GM12878 (cell line): ENCODE measurements at regions not wholly inside any gene's neighbourhood (a gene's known extent, or its start where the extent isn't known, plus 50 kb on each side); places are given as distances from the start of the nearest gene placed in this dataset.

Experiments
- ATAC-seq: fragments of 200-7000 bp; cut with Tn5 transposase; 3 replicates; pipeline ENCODE4 v1.9.1; 2020; ENCODE audit warnings: mild to moderate bottlenecking, moderate library complexity
- BruUV-seq: library from RNA; stranded (reverse); fragments of 400-500 nt; replicated peaks from 2 replicates; lab custom pipeline; 2021; lab: Mats Ljungman, UMichigan
- CTCF ChIA-PET: fragments of 300-600 bp; sonication (Branson Sonifier 250); formaldehyde crosslinking; extraction: SDS; loops from one replicate; lab custom pipeline; 2021; ENCODE audit warnings: inconsistent platforms; lab: Yijun Ruan, JAX
- POLR2A ChIA-PET: fragments of 350-600 bp; formaldehyde crosslinking; extraction: SDS; loops from one replicate; lab custom pipeline; 2021; ENCODE audit warnings: inconsistent platforms; lab: Charles Lee
- RAD21 ChIA-PET: fragments of 300-600 bp; sonication (Branson Sonifier 250); formaldehyde crosslinking; loops from one replicate; lab custom pipeline; 2023; ENCODE audit warnings: antibody characterized with exemption; ENCODE audit not compliant: unreplicated experiment; lab: Charles Lee
- SMC1A ChIA-PET: fragments of 300-600 bp; sonication (Branson Sonifier 250); formaldehyde crosslinking; loops from one replicate; lab custom pipeline; 2023; ENCODE audit not compliant: unreplicated experiment, uncharacterized antibody; lab: Charles Lee
- DNase-seq: peaks from one replicate; pipeline ENCODE4 v3.0.0-alpha.2; 2011; ENCODE audit warnings: low read depth, low spot score
- FAIRE-seq: peaks from 3 replicates; lab custom pipeline; 2011; peaks lifted over from hg19 to GRCh38; lab: Jason Lieb, UNC
- H2AFZ ChIP-seq: 2 replicates; pipeline ENCODE4 v1.6.0; 2011; ENCODE audit warnings: low read depth, low read length, control low read depth; ENCODE audit not compliant: control insufficient read depth
- H3K27ac ChIP-seq: 2 replicates; pipeline ENCODE4 v1.5.1; 2011; ENCODE audit warnings: control low read depth; ENCODE audit not compliant: control insufficient read depth, insufficient read depth
- H3K27me3 ChIP-seq, 2 experiments: replicated peaks in 1 of 2; 2 replicates each; pipeline versions ENCODE4 v1.6.0 to v1.6.1; 2011; ENCODE audit warnings: low read length in 1 of 2; ENCODE audit not compliant: control insufficient read depth in 2 of 2, insufficient read depth in 2 of 2
- H3K36me3 ChIP-seq, 2 experiments: 2 replicates each; pipeline ENCODE4 v1.5.1; 2011; ENCODE audit warnings: low read length in 1 of 2; ENCODE audit not compliant: control insufficient read depth in 2 of 2, insufficient read depth in 2 of 2
- H3K4me1 ChIP-seq: 2 replicates; pipeline ENCODE4 v1.6.1; 2011; ENCODE audit warnings: mild to moderate bottlenecking, low read length, moderate library complexity, mixed read lengths; ENCODE audit not compliant: control insufficient read depth, insufficient read depth
- H3K4me2 ChIP-seq: 2 replicates; pipeline ENCODE4 v1.6.0; 2011; ENCODE audit warnings: control low read depth; ENCODE audit not compliant: control insufficient read depth, insufficient read depth
- H3K4me3 ChIP-seq: fragments of 200-600 bp; sonication (generic); 2 replicates; pipeline ENCODE4 v1.5.1; 2016
- H3K79me2 ChIP-seq: 2 replicates; pipeline ENCODE4 v1.6.0; 2011; ENCODE audit warnings: low read length; ENCODE audit not compliant: control insufficient read depth, insufficient read depth
- H3K9ac ChIP-seq: 2 replicates; pipeline ENCODE4 v1.8.0; 2011; ENCODE audit warnings: low read length, control low read depth, mixed read lengths; ENCODE audit not compliant: control insufficient read depth, insufficient read depth
- H3K9me3 ChIP-seq: replicated peaks from 3 replicates; pipeline ENCODE4 v1.5.1; 2011; ENCODE audit warnings: mild to moderate bottlenecking, low read length; ENCODE audit not compliant: control insufficient read depth, insufficient read depth
- H4K20me1 ChIP-seq: 2 replicates; pipeline ENCODE4 v1.6.0; 2011; ENCODE audit not compliant: control insufficient read depth, insufficient read depth
- CREM ChIP-seq: IDR thresholded peaks from 2 replicates; pipeline ENCODE4 v1.6.1; 2014; ENCODE audit warnings: antibody characterized with exemption, low read depth
- FOXM1 ChIP-seq: IDR thresholded peaks from 2 replicates; pipeline ENCODE4 v1.6.1; 2012; ENCODE audit warnings: low read depth, mild to moderate bottlenecking, inconsistent platforms, low read length, moderate library complexity
- IKZF2 ChIP-seq, 2 experiments: fragments of 450-650 bp; IDR thresholded peaks; 2 replicates each; pipeline ENCODE4 v1.6.1; 2017; ENCODE audit warnings: mild to moderate bottlenecking in 2 of 2, moderate library complexity in 2 of 2
- PML ChIP-seq: IDR thresholded peaks from 2 replicates; pipeline ENCODE4 v1.6.1; 2012; ENCODE audit warnings: low read length, inconsistent platforms
- RAD21 ChIP-seq: IDR thresholded peaks from 2 replicates; pipeline ENCODE4 v1.6.1; 2011; ENCODE audit warnings: mild to moderate bottlenecking, low read depth, low read length, moderate library complexity; ENCODE audit not compliant: insufficient read depth
- SMAD5 ChIP-seq: IDR thresholded peaks from 2 replicates; pipeline ENCODE4 v1.6.1; 2016; ENCODE audit warnings: antibody characterized with exemption, low read depth
- TCF3 ChIP-seq: IDR thresholded peaks from 2 replicates; pipeline ENCODE4 v1.6.1; 2012; ENCODE audit warnings: low read depth, mild to moderate bottlenecking, low read length, borderline replicate concordance; ENCODE audit not compliant: insufficient read depth
- USF2 ChIP-seq: IDR thresholded peaks from 2 replicates; pipeline ENCODE4 v1.6.1; 2011; ENCODE audit warnings: low read depth, low read length, improper control_type of control experiment, borderline replicate concordance
- ZNF217 ChIP-seq: fragments of 450-650 bp; IDR thresholded peaks from 2 replicates; pipeline ENCODE4 v1.6.1; 2017; ENCODE audit warnings: antibody characterized with exemption, mild to moderate bottlenecking
- WGBS: methylation state at CpG from one replicate; pipeline ENCODE4 v1.1.6; 2016; ENCODE audit warnings: low lambda C conversion rate; ENCODE audit not compliant: insufficient replicate concordance, insufficient coverage; ENCODE audit errors: missing lambda C conversion rate; 5-methylcytosine and 5-hydroxymethylcytosine counted together
- in situ Hi-C: fragments of 300-500 bp; cut with MboI; formaldehyde crosslinking; loops from 9 replicates; pipeline ENCODE4 v1.14.3; 2018; ENCODE audit warnings: mixed read lengths
- intact Hi-C: fragments of 100-400 bp; cut with micrococcal nuclease; formaldehyde crosslinking; loops from one replicate; pipeline ENCODE4 v1.14.2; 2022; ENCODE audit not compliant: unreplicated experiment

GRCh38 chr20:9926007-9926406, 87.1 kb upstream of the PAK5 start:
- Histone ChIP-seq H3K27me3 (no peaks in the 10 kb centered on the region), H3K4me2 (no peak overlapping the region), H4K20me1 (no peaks in the 10 kb centered on the region), H3K36me3 (no peaks in the 10 kb centered on the region), H2AFZ (no peak overlapping the region), H3K79me2 (no peaks in the 10 kb centered on the region), H3K27ac (no peak overlapping the region), H3K4me1 (peaks cover 11% of the 10 kb centered on the region), H3K4me3 (no peak overlapping the region), H3K9me3 (no peaks in the 10 kb centered on the region), H3K9ac (no peak overlapping the region)
- POLR2A ChIA-PET, result no interaction called here
- FAIRE-seq (no peak), ATAC-seq (no peak), DNase-seq (no peak)
- RAD21 ChIA-PET, result no interaction called here
- BruUV-seq, result no TSS peak
- SMC1A ChIA-PET, result no interaction called here
- CTCF ChIA-PET, result interaction anchor here (6.6 kb wide), 1 partner anchor 13 kb away, joined by 34 read pairs; no protein-coding TSS in a partner anchor
- intact Hi-C loops, result no loop called here
- in situ Hi-C loops, result no loop called here
- TF ChIP-seq TCF3, result no peak
- TF ChIP-seq RAD21, result no peak
- no peak for TF ChIP-seq CREM
- no peak for TF ChIP-seq SMAD5
- no peak for TF ChIP-seq FOXM1
- no peak for TF ChIP-seq ZNF217
- no peak for TF ChIP-seq IKZF2 (IDR thresholded peaks at IDR 0.05)
- no peak for TF ChIP-seq USF2
- no peak for TF ChIP-seq PML
- WGBS, result 0% methylated on average over 1 of the region's 1 CpG
